GM10248 (cell line): ENCODE measurements at regions not wholly inside any gene's neighbourhood (a gene's known extent, or its start where the extent isn't known, plus 50 kb on each side); places are given as distances from the start of the nearest gene placed in this dataset.

Source experiments
- CTCF ChIA-PET: fragments of 300-600 bp; sonication (Branson Sonifier 250); formaldehyde crosslinking; extraction: SDS; loops from one replicate; lab custom pipeline; 2021; ENCODE audit warnings: antibody characterized with exemption; lab: Yijun Ruan, JAX
- POLR2A ChIA-PET: fragments of 350-650 bp; sonication (Branson Sonifier 250); formaldehyde crosslinking; extraction: SDS; loops from one replicate; lab custom pipeline; 2020; ENCODE audit warnings: antibody characterized with exemption; lab: Yijun Ruan, JAX
- DNase-seq: peaks from one replicate; pipeline ENCODE4 v3.0.0; 2012; ENCODE audit errors: extremely low spot score
- TF ChIP-seq, protein P1 (sequence below): IDR thresholded peaks from 2 replicates; pipeline ENCODE4 v1.5.1; 2012; ENCODE audit warnings: mild to moderate bottlenecking, low read depth; ENCODE audit errors: extremely low read depth, missing control alignments, control extremely low read depth

DNA sequence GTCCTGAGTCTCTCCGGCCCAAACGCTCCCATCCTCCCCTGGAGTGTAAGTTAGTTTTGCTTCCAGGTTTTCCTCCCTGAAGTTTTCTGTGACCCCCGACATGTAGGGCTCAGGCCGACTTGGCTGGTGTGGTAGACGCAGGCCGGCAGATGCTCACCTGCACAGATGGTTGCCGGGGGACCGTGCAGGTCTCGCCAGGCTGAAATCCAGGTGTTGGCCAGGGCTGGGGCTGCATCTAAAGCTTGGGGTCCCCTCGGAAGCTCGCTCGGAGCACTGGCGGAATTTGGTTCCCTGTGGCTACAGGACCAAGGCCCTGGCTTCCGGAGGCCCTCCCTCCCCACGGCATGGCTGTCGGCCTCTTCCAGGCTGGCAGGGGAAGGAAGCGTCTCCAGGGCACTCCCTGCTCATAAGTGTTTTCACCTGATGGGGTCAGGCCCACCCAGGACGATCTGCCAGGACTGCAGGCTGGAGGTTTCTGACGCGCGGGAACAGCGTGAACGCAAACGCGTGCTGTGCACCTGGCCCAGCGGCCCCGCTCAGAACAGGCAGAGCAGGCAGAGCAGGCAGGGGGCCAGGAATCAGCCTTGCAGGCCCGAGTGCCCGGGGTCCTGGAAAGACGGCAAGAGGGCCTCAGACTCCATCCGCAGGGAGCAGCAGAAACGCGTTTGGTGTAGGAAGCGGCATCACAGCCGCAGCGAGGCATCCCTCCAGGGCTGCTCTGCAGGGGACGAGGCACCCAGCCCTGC is 258.2 kb downstream of the BRD1 start:
- CTCF ChIA-PET: no interaction called here
- DNase-seq: no peak
- TF ChIP-seq, protein P1, sequence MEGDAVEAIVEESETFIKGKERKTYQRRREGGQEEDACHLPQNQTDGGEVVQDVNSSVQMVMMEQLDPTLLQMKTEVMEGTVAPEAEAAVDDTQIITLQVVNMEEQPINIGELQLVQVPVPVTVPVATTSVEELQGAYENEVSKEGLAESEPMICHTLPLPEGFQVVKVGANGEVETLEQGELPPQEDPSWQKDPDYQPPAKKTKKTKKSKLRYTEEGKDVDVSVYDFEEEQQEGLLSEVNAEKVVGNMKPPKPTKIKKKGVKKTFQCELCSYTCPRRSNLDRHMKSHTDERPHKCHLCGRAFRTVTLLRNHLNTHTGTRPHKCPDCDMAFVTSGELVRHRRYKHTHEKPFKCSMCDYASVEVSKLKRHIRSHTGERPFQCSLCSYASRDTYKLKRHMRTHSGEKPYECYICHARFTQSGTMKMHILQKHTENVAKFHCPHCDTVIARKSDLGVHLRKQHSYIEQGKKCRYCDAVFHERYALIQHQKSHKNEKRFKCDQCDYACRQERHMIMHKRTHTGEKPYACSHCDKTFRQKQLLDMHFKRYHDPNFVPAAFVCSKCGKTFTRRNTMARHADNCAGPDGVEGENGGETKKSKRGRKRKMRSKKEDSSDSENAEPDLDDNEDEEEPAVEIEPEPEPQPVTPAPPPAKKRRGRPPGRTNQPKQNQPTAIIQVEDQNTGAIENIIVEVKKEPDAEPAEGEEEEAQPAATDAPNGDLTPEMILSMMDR: no peak
- POLR2A ChIA-PET: no interaction called here

DNA sequence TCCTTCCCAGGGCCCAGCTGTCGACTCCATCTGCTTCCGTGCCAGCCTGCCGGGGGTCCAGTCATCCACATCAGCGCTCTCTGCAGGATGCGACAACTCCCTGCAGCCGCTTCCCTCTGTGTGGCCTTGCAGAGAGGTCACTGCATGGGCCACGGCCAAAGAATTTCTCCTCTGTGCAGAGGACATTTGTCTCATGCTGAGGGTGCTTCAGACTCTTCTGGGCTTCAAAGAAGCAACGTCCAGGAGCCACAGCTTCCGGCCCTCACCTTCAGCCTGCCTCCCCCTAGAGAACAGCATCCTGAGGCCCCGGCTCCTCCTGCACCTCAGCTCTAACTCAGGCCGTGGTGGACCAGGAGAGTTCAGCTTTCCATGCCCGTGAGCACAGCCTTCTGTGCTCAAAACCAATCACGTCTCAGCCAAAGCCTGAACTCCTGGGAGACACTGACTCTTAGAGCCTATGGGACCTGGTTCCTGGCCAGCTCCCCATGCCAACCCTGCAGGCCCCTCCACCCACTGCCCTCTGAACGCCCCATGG is 258.9 kb downstream of the BRD1 start:
- ChIA-PET POLR2A (no interaction called here), CTCF (no interaction called here)
- DNase-seq: no peak
- TF ChIP-seq, protein P1: no peak

- no peak for DNase-seq
- TF ChIP-seq, protein P1: no peak
- ChIA-PET POLR2A (no interaction called here), CTCF (no interaction called here)
These were observed 259.5 kb downstream of the BRD1 start for GRCh38 chr22:49567899-49568750.

DNA sequence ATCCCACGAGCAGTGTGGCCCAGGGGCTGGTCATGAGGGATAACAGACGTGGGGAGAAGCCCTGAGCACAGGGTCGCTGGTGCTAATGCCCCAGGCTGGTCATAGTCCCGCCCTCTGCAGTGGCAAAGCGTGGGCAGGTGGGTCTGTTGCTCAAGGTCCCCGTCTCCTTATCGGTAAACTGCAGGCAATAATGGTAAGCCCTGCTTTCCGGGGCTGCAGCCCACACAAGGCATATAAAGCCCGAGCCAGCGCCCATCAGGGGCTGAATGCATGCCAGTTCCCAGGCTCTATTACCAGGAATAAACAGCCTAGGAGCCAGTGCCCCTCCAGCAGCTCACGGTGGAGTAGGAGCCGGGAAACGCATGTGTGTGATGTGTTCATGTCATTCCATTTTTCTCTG is 261.0 kb downstream of the BRD1 start:
- no peak for DNase-seq
- TF ChIP-seq, protein P1: no peak
- CTCF ChIA-PET: no interaction called here
- POLR2A ChIA-PET: no interaction called here

- TF ChIP-seq, protein P1: no peak
- POLR2A ChIA-PET: no interaction called here
- CTCF ChIA-PET: no interaction called here
- DNase-seq: no peak
These were observed 261.5 kb downstream of the BRD1 start for GRCh38 chr22:49566141-49566541.

DNA sequence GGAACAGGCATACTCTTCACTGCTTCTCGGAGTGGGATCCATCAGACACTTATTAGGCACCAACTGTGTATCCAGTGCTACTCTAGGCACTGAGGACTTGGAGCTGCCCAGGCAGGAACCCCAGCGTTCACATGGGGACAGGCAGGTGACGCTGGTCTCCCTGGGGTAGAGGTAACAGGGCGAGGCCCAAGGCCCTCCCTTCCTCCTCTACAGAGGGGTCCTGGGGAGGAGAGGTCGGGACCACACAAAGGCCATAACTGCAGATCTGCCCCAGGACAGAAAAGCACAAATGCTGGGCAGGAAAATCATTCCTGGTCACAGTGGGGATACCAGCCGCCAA is 262.2 kb downstream of the BRD1 start:
- ChIA-PET CTCF (no interaction called here), POLR2A (no interaction called here)
- DNase-seq: no peak
- TF ChIP-seq, protein P1: no peak
